SU-DHL-6 (cell line): ENCODE measurements at regions not wholly inside any gene's neighbourhood (a gene's known extent, or its start where the extent isn't known, plus 50 kb on each side); places are given as distances from the start of the nearest gene placed in this dataset.

ENCODE experiments used
- H2AFZ ChIP-seq: fragments of 200-600 bp; sonication (generic); 2 replicates; pipeline ENCODE4 v1.6.1; 2014; ENCODE audit warnings: low read depth, mild to moderate bottlenecking, moderate library complexity, mixed read lengths, antibody characterized with exemption, low read length; ENCODE audit not compliant: severe bottlenecking
- H3F3A ChIP-seq: fragments of 200-600 bp; shearing (Covaris generic); 2 replicates; pipeline ENCODE4 v1.6.0; 2016; ENCODE audit warnings: antibody characterized with exemption, mild to moderate bottlenecking; ENCODE audit not compliant: insufficient read depth
- H3K27ac ChIP-seq: fragments of 200-600 bp; sonication (generic); 2 replicates; pipeline ENCODE4 v1.5.1; 2016; ENCODE audit warnings: low read depth, mild to moderate bottlenecking, low read length, moderate library complexity, mixed read lengths
- H3K27me3 ChIP-seq: fragments of 200-600 bp; sonication (generic), shearing (Covaris generic); 2 replicates; pipeline ENCODE4 v1.6.0; 2014; ENCODE audit warnings: mild to moderate bottlenecking, low read length
- H3K36me3 ChIP-seq: fragments of 200-600 bp; sonication (generic); 2 replicates; pipeline ENCODE4 v1.6.1; 2014; ENCODE audit warnings: mild to moderate bottlenecking, low read length, mixed read lengths
- H3K4me2 ChIP-seq: fragments of 300-600, 200-600 bp; shearing (Covaris generic), sonication (generic); 2 replicates; pipeline ENCODE4 v1.6.0; 2014; ENCODE audit warnings: low read length, low read depth, mild to moderate bottlenecking; ENCODE audit not compliant: poor library complexity, severe bottlenecking
- H3K4me3 ChIP-seq: fragments of 200-600 bp; sonication (generic); 2 replicates; pipeline ENCODE4 v1.5.1; 2014; ENCODE audit warnings: antibody characterized with exemption, low read length, mild to moderate bottlenecking, mixed read lengths; ENCODE audit not compliant: insufficient read depth, poor library complexity, severe bottlenecking
- H3K79me2 ChIP-seq: fragments of 200-600 bp; sonication (generic); 2 replicates; pipeline ENCODE4 v1.6.1; 2014; ENCODE audit warnings: mild to moderate bottlenecking, low read length, moderate library complexity; ENCODE audit not compliant: insufficient read depth
- H3K9ac ChIP-seq: fragments of 200-600 bp; sonication (generic); 2 replicates; pipeline ENCODE4 v1.7.0; 2014; ENCODE audit warnings: mild to moderate bottlenecking, low read length
- H3K9me2 ChIP-seq: fragments of 200-600 bp; sonication (generic); replicated peaks from 2 replicates; pipeline ENCODE4 v1.6.1; 2014; ENCODE audit warnings: low read length; ENCODE audit not compliant: insufficient read depth
- H3K9me3 ChIP-seq: fragments of 200-600 bp; sonication (generic); 2 replicates; pipeline ENCODE4 v1.6.1; 2014; ENCODE audit warnings: low read length, mixed read lengths; ENCODE audit not compliant: insufficient read depth
- H4K20me1 ChIP-seq: fragments of 200-600 bp; sonication (generic); 2 replicates; pipeline ENCODE4 v1.6.1; 2014; ENCODE audit warnings: low read depth, mild to moderate bottlenecking, antibody characterized with exemption, low read length, moderate library complexity, mixed read lengths
- CTCF ChIP-seq: fragments of 200-600 bp; sonication (generic); IDR thresholded peaks from one replicate; pipeline ENCODE4 v1.5.1; 2017; ENCODE audit warnings: antibody characterized with exemption, mild to moderate bottlenecking, low read length, moderate library complexity; ENCODE audit not compliant: insufficient read depth, poor library complexity, severe bottlenecking
- EZH2phosphoT487 ChIP-seq: fragments of 200-600 bp; sonication (generic), shearing (Covaris generic); conservative IDR thresholded peaks from 2 replicates; pipeline ENCODE4 v1.6.1; 2018; ENCODE audit warnings: mild to moderate bottlenecking, antibody characterized with exemption, low read length, moderate library complexity, mixed read lengths

DNA sequence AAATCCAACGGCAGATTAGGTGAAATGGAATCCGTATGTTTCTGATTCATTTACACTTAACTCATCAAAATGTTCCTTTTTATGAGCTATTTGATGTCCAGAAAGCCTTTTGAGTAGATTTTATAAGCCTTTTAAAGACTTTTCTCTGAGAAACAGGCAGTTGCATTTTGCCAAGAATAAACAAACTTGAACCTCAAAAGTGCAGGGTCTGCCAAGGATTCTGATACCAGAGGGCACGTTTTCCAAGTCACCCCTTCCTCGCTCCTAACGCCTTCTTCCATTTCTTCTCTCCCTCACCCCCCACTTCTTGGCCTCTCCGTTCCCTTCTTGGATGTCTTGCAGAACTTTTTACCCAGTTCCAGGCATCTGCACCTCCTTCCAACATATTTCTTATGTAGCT is 200.6 kb upstream of the TBX3 start:
- Histone ChIP-seq H3K27me3 (no peaks in the 10 kb centered on the region), H3K27ac (no peak overlapping the region), H3K9me3 (no peaks in the 10 kb centered on the region), H3F3A (no peaks in the 10 kb centered on the region), H3K36me3 (no peaks in the 10 kb centered on the region), H4K20me1 (no peaks in the 10 kb centered on the region), H3K4me2 (no peak overlapping the region), H3K79me2 (no peaks in the 10 kb centered on the region), H3K9ac (no peak overlapping the region), H3K9me2 (no peaks in the 10 kb centered on the region), H3K4me3 (no peak overlapping the region), H2AFZ (no peak overlapping the region)
- TF ChIP-seq EZH2phosphoT487, result no peak
- no peak for TF ChIP-seq CTCF

DNA sequence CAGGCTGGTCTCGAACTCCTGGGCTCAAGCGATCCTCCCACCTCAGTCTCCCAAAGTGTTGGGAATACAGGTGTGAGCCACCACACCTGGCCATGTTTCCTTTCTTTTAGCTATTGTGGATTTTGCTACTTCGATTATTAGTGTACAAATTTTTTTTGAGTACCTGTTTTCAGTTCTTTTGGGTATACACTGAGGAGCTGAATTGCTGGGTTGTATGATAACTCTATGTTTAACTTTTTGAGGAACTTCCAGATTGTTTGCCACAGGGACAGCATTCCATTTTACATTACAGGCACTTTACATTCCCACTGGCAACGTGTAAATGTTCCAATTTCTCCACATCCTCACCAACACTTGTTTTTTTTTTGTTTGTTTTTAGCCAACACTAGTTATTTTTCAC is 198.1 kb upstream of the TBX3 start:
- Histone ChIP-seq H4K20me1 (no peaks in the 10 kb centered on the region), H3K4me3 (no peak overlapping the region), H3K79me2 (no peaks in the 10 kb centered on the region), H3K36me3 (no peaks in the 10 kb centered on the region), H3K27me3 (no peaks in the 10 kb centered on the region), H3F3A (no peaks in the 10 kb centered on the region), H3K27ac (no peak overlapping the region), H2AFZ (no peak overlapping the region), H3K9me2 (no peaks in the 10 kb centered on the region), H3K9ac (no peak overlapping the region), H3K9me3 (no peaks in the 10 kb centered on the region), H3K4me2 (no peak overlapping the region)
- TF ChIP-seq CTCF (no peak), EZH2phosphoT487 (no peak)

DNA sequence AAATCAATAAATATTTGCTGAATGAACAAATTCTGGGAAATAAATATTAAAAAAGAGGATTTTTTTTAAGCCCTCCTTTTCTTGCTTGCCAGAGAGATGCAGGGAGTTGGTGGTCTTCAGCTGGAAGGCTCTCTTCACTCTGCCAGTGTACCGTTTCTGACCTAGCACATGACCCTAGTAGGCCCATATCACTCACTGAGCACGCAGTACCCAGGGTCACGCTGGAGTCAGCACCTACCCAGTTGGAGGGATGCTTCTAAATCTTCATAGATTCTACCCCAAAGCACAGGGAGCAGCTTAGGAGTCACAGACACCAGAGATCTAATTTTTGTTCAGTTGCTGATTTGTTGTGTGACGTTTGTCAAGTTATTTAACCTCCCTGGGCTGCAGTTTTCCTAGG is 195.4 kb upstream of the TBX3 start:
- Histone ChIP-seq H3K9ac (no peak overlapping the region), H3K27me3 (no peaks in the 10 kb centered on the region), H3K9me2 (no peaks in the 10 kb centered on the region), H4K20me1 (no peaks in the 10 kb centered on the region), H3K36me3 (no peaks in the 10 kb centered on the region), H3F3A (no peaks in the 10 kb centered on the region), H3K9me3 (no peaks in the 10 kb centered on the region), H3K79me2 (no peaks in the 10 kb centered on the region), H2AFZ (no peak overlapping the region), H3K27ac (no peak overlapping the region), H3K4me3 (no peak overlapping the region), H3K4me2 (no peak overlapping the region)
- TF ChIP-seq CTCF (no peak), EZH2phosphoT487 (no peak)

- Histone ChIP-seq H3K9ac (no peak overlapping the region), H3K27ac (no peak overlapping the region), H3K79me2 (no peaks in the 10 kb centered on the region), H3K4me3 (no peak overlapping the region), H3K36me3 (no peaks in the 10 kb centered on the region), H3K9me2 (no peaks in the 10 kb centered on the region), H3F3A (no peaks in the 10 kb centered on the region), H3K27me3 (no peaks in the 10 kb centered on the region), H3K9me3 (no peaks in the 10 kb centered on the region), H3K4me2 (no peak overlapping the region), H2AFZ (no peak overlapping the region), H4K20me1 (no peaks in the 10 kb centered on the region)
- TF ChIP-seq CTCF (no peak), EZH2phosphoT487 (no peak)
Observed at GRCh38 chr12:114878781-114879180, 194.8 kb upstream of the TBX3 start.
